ENCODE measurements at regions not wholly inside any gene's neighbourhood (a gene's known extent, or its start where the extent isn't known, plus 50 kb on each side); places are given as distances from the start of the nearest gene placed in this dataset.

- no peaks in the 10 kb centered on the region for H3K9me2 ChIP-seq (replicated peaks; ENCODE audit: insufficient read depth)
- no peak overlapping the region for H3K4me3 ChIP-seq
- H3K36me3 ChIP-seq (replicated peaks; ENCODE audit: insufficient read depth, low read depth): no peaks in the 10 kb centered on the region
- H3K4me1 ChIP-seq (ENCODE audit: insufficient read depth): no peaks in the 10 kb centered on the region
- no peak for DNase-seq (ENCODE audit: low spot score)
- H3K4me2 ChIP-seq: no peak overlapping the region
- H3K9me3 ChIP-seq (ENCODE audit: low read depth): no peaks in the 10 kb centered on the region
- 85% methylated on average over 8 of the region's 8 CpGs for WGBS (ENCODE audit: low lambda C conversion rate, missing lambda C conversion rate)
- no peaks in the 10 kb centered on the region for H4K20me1 ChIP-seq (ENCODE audit: insufficient read depth, poor library complexity, severe bottlenecking)
- H3K27ac ChIP-seq: no peak overlapping the region
- no peak overlapping the region for H2AFZ ChIP-seq
- H3K27me3 ChIP-seq: no peaks in the 10 kb centered on the region
- no peak for TF ChIP-seq EZH2phosphoT487 (IDR thresholded peaks at IDR 0.05; ENCODE audit: low read depth, severe bottlenecking, unreplicated experiment)
- no peak for TF ChIP-seq EZH2 (IDR thresholded peaks at IDR 0.05; ENCODE audit: borderline replicate concordance)
- TF ChIP-seq, protein P1, sequence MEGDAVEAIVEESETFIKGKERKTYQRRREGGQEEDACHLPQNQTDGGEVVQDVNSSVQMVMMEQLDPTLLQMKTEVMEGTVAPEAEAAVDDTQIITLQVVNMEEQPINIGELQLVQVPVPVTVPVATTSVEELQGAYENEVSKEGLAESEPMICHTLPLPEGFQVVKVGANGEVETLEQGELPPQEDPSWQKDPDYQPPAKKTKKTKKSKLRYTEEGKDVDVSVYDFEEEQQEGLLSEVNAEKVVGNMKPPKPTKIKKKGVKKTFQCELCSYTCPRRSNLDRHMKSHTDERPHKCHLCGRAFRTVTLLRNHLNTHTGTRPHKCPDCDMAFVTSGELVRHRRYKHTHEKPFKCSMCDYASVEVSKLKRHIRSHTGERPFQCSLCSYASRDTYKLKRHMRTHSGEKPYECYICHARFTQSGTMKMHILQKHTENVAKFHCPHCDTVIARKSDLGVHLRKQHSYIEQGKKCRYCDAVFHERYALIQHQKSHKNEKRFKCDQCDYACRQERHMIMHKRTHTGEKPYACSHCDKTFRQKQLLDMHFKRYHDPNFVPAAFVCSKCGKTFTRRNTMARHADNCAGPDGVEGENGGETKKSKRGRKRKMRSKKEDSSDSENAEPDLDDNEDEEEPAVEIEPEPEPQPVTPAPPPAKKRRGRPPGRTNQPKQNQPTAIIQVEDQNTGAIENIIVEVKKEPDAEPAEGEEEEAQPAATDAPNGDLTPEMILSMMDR (IDR thresholded peaks at IDR 0.05; ENCODE audit: poor library complexity): no peak
- no peaks in the 10 kb centered on the region for H3K79me2 ChIP-seq
Measured at GRCh38 chr3:72126441-72127223, 341.7 kb upstream of the PROK2 start.

- Histone ChIP-seq H2AFZ (no peak overlapping the region), H3K27ac (peak overlapping the region; percentile 36), H3K4me1 (ENCODE audit: insufficient read depth) (peaks cover 2% of the 10 kb centered on the region), H3K4me3 (no peak overlapping the region), H3K4me2 (no peak overlapping the region), H3K9me3 (ENCODE audit: low read depth) (no peaks in the 10 kb centered on the region), H4K20me1 (ENCODE audit: insufficient read depth, poor library complexity, severe bottlenecking) (no peaks in the 10 kb centered on the region), H3K79me2 (no peaks in the 10 kb centered on the region), H3K36me3 (replicated peaks; ENCODE audit: insufficient read depth, low read depth) (no peaks in the 10 kb centered on the region), H3K9me2 (replicated peaks; ENCODE audit: insufficient read depth) (no peaks in the 10 kb centered on the region), H3K27me3 (no peaks in the 10 kb centered on the region)
- WGBS (ENCODE audit: low lambda C conversion rate, missing lambda C conversion rate): 51% methylated on average over 7 of the region's 7 CpGs
- peak; percentile 66 for DNase-seq (ENCODE audit: low spot score)
- TF ChIP-seq, protein P1 (IDR thresholded peaks at IDR 0.05; ENCODE audit: poor library complexity): no peak
- TF ChIP-seq EZH2phosphoT487 (IDR thresholded peaks at IDR 0.05; ENCODE audit: low read depth, severe bottlenecking, unreplicated experiment) (no peak), EZH2 (IDR thresholded peaks at IDR 0.05; ENCODE audit: borderline replicate concordance) (no peak)
Measured at GRCh38 chr3:72123908-72124441, 339.0 kb upstream of the PROK2 start.

- 87% methylated on average over 5 of the region's 5 CpGs for WGBS (ENCODE audit: low lambda C conversion rate, missing lambda C conversion rate)
- Histone ChIP-seq H3K4me3 (no peak overlapping the region), H3K27ac (no peak overlapping the region), H3K4me1 (ENCODE audit: insufficient read depth) (peaks cover 4% of the 10 kb centered on the region), H3K36me3 (replicated peaks; ENCODE audit: insufficient read depth, low read depth) (no peaks in the 10 kb centered on the region), H4K20me1 (ENCODE audit: insufficient read depth, poor library complexity, severe bottlenecking) (no peaks in the 10 kb centered on the region), H3K79me2 (no peaks in the 10 kb centered on the region), H3K9me2 (replicated peaks; ENCODE audit: insufficient read depth) (no peaks in the 10 kb centered on the region), H3K4me2 (no peak overlapping the region), H3K9me3 (ENCODE audit: low read depth) (no peaks in the 10 kb centered on the region), H3K27me3 (no peaks in the 10 kb centered on the region), H2AFZ (no peak overlapping the region)
- TF ChIP-seq, protein P1 (IDR thresholded peaks at IDR 0.05; ENCODE audit: poor library complexity): no peak
- TF ChIP-seq EZH2 (IDR thresholded peaks at IDR 0.05; ENCODE audit: borderline replicate concordance): no peak
- TF ChIP-seq EZH2phosphoT487 (IDR thresholded peaks at IDR 0.05; ENCODE audit: low read depth, severe bottlenecking, unreplicated experiment): no peak
- DNase-seq (ENCODE audit: low spot score): no peak
Measured at GRCh38 chr3:72120806-72121778, 336.1 kb upstream of the PROK2 start.

Measured in hepatocyte (in vitro differentiated cells).